NCI-H1930 (cell line): ENCODE measurements at regions not wholly inside any gene's neighbourhood (a gene's known extent, or its start where the extent isn't known, plus 50 kb on each side); places are given as distances from the start of the nearest gene placed in this dataset.

Source experiments
- DNase-seq, 2 experiments: peaks; one replicate each; lab custom pipeline; 2025; lab: John Stamatoyannopoulos, UW

DNA sequence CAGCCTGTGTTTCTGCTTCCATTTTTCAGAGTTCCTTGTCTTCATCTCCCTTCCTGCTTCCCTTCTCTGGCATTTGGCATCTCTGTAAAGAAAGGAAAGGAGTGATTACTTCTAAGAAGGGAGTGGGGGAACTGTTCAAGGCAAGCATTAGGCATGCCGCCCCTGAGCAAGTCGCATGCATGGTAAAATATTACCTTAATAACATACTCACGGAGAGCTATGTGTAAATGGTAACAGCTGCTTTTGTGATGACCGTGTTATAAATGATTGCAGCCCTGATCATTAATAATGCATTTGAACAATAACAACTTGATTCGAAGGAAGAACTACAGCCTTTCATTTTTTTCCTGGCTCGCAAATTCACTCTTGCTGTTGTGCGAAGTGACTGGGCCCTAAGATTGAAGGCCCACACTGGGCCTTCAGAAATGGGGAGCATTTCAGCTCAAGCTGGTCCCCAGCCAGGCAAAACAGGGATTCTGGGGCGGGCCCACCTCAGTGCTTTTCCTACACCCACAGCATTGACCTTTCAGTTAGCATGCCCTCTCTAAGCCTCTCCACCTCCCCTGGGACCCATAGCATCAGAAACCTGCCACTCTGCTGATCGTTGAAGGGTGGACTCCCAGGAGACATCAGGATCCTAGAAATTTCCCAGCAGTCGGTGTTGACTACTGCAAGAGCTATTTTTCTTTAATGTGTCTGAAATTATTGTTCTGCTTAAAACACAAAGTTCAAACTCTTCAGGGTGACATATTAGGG is 263.0 kb upstream of the CADM1 start:
- DNase-seq: no peak

DNA sequence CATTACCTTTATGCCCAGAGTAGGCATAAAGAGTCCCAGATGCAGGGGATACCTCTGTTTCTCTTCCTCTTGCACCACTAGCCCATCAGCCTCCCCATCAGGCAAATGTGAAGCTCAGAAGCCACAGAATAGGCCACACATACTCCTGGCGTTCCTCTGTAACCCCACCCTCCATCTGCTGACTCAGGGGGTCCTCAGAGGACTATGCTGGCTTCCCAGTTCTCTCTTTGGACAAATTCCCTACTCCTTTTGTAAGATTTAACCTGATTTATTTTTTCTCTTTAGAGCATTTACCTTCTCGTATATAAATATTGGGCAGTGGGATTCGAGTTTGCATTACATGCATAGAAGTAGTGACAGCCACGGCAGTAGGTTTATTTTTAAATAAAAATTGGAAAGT is 262.3 kb upstream of the CADM1 start:
- DNase-seq: no peak

DNA sequence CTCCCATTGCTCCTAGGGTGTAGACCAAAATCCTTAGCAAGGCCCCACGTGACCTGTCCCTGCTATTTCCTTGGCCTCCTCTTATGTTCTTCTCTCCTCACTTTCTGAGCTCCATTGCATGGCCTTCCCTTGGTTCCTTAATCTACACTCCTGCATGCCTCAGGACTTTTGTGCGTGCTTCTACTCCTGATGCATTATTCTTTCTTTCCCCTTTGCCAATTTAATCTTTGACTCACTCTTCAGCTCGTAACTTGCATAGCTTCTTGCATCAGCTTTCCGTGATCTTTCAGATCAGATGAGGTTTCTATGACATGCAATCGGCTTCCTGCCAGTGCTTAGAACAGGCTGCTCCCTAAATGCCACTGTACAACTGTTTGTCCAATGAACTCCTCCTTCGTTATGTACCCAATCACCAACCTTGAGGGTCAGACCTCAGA is 261.6 kb upstream of the CADM1 start:
- no peak for DNase-seq

DNA sequence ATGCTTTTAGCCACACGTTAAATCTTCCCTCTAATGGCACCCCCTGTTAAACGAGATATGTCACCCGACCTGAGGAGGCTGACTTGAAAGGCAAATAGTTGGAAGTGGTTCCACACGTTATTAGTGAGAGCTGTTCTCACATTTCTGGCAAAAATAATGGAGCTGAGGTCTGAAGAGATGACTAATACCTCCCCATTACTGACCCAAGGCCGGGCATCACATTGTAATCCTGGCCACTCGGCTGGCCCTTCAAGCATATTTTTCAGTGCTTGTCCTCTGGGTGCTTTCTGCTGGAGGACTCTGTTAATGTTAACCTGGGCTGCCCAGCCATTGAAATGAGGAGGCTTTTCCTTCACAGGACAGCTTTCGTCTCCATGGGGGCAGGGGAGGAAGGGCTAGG is 260.0 kb upstream of the CADM1 start:
- DNase-seq: no peak

DNA sequence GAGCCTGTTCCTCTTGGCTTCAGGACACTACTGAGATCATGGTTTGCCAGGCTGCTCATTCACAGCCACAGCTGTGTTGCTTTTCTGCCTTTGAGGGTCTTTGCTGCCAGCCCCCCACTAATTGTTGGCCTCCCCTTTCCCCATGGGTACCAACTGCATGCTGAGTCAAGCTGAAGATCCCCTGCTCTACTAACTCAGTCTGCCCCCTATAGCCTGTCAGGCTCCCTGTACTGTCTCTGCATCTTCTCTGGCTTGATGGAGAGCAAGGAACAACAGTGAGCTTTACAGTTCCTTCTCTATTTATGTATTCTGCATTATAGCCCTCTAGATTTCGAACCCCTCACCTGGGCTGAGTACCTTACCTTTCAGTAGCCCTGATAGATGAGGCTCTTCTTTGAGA is 257.6 kb upstream of the CADM1 start:
- DNase-seq: no peak

DNA sequence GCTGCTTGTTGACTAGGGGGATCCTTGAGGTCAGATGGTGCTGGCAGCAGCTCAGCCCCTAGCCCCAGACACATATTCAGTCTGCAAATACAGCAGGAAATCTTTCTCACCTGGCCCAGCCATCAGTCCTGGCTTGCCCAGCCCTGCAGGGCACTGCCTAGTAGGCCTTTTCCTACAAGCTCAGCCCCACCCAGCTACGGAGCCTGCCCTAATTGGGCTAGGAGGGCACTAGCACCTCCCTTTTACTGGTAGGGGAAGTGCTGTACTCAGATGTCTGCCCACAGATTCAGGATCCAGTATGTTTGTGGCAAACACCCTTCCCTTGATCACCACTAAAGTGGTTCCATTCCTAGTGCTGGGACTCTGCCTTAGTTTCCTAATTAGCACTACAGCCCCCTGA is 257.1 kb upstream of the CADM1 start:
- no peak for DNase-seq

DNA sequence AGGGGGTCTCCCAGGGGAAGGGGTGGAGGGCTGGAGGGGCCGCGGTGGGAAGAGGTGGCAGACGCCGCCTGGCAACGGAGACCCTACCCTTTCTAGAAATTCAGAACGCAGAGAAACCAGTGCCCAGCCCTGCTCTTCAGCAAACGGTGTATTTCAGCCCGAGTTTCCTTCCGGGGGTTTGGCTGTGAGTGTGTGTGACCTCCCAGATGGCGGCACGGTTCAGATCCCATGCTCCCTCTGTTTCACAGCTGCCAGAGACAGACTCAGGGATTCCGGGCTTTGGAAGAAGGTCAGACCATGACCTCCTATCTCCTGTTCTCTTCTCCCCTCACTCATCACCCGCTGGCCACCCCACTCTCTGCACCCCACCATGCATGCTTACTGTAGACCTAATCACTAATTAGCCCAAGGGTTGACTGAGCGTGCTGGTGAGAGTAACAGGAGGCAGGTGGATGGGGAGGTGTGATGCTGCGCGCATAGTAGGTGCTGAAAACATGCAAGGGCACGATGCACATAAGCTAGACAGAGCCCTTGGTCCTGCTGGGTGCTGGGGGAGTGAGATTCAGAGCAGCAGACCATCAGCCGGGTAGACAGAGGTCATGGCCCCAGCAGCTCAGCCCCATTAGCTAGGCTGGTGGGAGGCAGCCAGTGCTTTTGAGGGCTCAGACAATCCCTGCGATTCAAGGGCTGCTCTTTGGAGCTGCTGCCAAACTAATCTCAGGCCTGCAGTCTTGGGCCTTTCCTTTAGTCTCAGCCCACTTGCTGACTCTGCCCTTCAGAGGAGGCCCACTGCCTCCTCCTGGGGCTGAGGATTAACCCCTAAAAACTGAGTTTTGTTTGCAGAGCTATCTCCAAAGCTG is 256.5 kb upstream of the CADM1 start:
- DNase-seq: no peak

DNA sequence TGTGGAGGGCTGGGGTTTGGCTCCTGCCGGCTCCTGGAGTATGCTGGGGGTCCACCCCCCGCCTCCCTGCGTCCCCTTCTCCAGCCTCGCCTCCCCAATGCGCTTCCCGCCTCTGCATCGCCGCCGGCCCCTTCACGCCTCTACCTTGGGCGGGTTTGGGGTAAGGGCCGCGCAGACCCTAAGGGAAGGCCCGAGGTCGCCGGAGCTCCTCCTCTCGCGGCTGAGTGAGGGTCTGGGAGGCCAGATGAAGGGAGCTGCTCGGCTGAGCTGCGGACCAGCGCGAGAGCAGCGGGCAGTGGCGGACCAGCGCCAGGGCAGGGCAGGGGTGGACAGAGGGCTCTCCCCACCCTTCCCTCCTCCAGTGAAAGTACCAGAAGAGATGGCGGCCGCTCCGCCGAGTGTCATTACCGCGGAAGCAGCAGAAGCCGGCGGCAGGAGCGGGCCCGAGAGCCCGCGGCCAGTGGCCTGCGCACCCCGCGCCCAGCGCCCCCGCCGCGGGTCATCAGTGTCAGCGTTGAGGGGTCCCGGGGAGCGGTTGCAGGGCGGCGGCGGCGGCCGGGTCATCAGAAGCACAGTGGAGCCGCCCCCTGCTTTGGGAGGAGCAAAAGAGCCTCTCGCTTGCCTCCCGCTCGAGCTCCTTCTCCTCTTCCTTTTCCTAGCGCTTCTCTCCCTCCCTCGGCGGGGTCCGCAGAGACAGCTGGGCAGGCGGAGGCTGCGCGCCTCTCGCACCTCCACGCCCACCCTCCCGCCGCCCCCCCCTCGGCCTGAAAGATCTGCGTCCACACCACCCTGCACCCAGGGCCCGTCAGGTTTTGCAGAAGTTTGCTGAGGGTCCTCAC is 255.6 kb upstream of the CADM1 start:
- DNase-seq: no peak

DNA sequence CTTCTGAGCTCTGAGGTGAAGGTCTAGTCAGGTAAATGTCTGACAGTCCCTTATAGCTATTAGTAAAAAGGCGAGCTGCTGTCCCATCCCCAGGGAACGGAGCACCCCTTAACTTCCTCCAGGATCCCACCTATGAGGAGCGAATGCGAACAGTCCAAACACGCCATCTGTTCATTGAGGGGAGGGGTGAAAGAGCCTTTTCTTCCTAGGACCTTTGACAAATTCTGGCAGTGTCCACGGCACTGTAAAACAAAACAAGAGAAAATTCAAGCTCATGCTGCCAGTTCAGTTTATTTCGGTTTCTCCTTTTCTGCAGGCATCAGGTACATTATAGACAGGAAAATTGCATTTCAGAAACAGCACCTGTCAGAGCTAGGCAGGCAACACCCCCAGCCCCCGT is 253.8 kb upstream of the CADM1 start:
- no peak for DNase-seq

DNA sequence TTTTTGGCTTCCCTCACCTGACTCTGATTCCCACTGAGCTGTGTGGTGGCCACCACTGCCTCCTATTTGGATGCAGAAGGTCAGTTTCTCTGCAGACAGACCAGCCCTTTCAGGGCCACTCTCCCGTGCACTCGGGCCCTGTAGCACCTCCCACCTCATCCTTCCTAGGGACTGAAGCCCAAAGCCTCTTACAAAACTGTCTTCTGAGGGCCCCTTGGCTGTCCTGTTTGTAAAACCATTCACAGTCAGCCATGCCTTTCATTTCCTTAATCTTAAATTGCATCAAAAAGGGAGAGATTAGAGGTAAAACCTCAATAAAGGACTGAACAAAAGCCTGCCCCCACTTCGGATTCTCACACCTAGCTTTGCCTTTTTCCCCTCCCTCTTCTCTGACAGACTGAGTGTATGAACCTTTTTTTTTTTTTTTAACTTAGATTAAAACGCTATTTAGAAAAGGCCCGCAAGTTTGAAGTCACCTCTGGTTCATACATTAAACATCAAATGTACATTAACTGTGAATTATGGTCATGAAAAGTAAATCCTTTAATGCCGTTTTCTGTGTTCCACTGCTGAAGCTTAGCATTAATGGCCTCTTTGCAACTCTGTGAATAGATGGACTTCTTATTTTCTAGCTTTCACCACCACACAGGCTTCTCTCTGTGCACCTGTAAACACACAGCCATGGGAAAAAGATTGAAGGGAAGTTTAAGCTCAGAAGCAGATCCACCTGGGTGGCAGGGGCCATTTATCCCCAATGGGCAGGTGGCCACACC is 247.2 kb upstream of the CADM1 start:
- DNase-seq: no peak

DNA sequence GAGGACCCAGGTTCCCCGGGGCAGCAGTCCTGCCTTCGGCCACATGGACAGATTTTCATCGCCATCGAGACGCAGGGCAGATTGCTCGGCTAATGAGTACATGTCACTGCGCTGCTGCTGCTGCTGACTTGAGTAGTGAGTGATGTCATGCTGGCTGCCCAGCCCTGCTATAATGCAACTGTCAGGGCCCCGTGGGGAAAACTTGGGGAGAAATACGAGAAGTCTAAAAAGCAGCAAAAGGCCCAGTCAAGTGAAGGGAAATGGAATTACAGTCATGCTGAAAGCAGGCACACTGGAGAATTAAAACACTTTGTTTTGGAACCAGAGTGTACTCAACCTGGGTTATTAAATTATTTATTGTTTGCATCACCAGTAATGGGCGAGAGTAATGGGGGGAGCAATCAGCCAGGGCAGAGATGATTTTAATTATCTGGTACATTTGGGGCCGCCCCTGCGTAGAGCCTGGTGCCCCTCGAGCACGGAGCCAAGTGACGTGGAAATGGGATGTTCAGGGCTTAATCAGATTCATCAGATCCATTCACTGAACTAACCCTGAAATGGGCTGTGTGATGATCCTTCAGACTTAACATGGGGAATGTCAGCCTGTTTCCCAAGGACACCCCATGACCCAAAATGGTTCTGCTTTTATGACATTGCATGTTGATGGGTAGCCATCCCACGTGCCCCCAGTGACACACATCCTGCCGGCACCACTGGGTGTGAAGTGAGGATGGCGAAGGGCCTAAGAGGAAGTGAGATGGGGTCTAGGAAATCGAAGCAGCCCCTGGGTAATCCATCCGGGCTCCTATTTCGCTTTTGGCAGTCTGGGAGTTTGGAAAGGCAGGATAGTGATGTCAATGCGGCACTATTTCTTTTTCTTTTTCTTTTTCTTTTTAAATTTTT is 241.6 kb upstream of the CADM1 start:
- DNase-seq: no peak

DNA sequence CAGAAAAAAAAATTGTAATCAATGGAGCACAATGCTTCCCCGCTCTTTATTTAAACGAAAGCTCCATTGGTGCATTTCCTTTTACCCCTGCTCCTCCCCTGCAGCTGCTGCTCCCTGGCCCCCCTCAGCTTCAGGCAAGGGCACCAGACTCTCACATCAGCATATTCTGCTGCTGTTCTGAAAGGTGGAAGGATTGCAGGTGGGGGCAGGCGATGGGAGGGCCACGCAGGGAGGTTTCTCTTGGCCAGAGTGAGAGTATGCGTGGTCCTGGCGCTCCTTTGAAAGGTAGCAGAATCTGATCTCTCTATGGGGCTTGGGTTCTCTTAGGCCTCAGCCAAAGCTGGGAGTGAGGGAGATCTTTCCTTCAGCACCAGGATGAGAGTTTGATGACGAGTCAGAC is 240.9 kb upstream of the CADM1 start:
- no peak for DNase-seq

DNA sequence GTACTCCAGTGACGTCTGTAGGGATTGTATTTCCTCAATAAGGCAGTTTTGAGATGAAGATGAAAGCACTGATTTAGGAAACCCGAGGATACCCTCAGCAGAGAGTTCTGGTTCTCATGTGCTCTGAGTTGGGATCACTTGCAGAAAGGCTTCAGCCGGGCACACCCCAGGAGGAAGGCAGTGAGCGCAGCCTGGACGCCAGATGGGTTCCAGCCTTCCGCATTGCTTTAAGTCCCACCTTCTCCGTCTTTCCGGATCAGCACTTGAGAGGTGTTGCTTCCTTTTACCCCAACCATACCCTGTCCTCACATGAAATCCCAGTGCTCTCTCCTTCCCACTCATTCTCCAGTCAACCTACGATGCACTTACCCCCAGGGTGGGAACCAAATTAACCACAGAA is 239.5 kb upstream of the CADM1 start:
- DNase-seq: no peak

DNA sequence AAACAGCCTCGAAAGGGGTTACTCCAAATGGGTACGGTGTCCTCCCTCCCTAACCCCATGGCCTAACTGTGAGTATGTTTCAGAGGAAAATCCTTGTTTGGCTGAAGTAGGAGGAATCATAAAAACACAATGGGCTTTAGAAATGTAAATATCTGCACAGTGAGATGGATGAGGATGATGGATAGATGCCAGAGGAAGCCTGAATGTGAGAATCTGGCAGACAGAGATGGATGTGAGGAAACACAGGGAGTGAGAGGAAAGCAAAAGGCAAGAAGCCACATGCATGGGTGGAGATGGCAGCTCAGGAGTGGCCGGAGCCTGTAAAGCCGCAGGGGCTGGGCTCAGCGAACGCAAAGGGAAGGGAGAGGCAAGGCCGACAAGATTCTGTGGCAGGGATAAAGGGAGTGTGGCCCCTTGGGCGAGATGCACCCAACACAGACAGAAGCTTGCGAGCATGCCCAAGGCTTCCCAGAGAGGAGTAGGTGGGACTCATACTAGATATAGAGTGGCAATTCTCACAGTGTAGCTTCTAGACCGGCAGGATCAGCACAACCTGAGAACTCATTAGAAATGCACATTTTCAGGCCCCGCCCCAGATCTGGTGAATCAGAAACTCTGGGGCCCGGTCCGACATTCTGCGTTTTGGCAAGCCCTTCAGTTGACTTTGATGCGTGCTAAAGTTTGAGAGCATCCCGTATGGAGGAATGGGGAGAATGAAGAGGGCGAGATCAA is 237.3 kb upstream of the CADM1 start:
- DNase-seq: no peak

DNA sequence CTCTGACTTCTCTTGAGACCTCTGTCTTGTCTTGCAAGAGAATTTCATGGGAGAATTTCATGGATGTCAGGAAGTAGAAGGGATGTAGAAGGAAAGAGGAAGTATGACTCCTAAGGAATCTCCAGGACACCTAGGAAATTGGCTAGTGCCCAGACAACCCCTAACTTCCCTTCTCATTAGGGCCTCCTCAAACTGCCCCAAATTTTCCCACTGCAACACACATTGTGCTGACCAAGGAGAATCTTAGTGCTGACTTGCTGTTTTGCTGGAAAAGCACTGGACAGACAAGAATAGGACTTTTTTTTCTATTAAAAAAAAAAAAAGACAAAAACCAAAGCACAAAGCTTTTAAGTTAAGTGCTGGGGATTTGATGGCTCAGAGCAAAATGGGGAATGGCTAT is 236.1 kb upstream of the CADM1 start:
- DNase-seq: no peak

DNA sequence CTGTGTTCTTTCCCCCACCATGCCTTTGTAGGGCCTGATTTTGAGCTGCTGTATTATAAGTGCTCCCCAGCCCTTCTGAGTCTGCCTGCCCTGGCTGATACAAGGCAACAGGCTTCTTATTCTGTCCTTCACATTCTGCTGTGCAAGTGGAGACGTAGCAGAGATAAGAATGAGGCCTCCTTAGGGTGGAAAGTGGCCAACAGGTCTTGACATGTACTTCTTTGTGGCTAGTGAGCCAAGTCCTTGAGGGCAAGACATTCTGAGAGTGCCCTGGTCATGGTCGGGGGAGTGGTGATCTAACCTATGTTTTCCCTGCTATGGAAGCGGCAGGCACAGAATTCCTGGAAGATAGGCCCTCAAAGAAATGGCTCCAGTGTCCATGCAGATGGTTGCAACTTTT is 235.7 kb upstream of the CADM1 start:
- no peak for DNase-seq

DNA sequence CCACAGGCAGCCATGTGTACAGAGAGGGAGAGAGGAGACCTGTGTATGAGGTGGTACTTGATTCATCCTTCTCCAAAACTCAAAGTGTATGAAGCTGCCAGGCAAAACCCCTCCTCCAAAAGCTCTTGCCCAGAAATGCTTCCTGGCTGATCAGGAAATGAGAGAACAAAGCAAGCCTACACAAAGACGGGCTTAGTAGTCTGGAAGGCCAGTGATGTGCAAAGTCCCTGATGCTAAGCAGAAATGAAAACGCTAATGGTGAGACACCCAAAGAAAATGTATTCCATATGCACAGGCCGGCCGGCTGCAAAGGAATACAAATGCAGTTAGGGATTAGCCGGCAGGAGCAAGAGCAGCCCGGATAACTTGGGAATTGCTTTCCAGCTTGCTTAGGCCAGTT is 234.9 kb upstream of the CADM1 start:
- no peak for DNase-seq

DNA sequence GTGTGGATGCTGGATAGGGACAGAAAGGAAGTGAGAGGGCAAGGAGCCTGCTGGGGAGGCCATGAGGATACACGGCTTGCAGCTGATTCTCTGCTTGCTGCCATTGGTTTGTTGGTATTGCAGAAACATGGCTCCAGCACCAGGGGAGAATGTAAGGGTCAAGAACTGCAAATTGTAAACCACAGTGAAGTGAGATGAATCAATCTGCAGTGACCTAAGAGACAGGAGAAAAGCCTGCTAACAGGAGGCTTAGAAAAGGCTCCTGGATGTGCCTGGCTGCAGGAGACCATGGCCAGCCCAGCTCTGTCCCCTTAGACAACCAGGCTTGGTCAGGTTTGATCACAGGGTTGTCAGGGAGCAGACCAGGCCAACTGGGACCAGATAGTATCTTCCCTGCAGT is 233.7 kb upstream of the CADM1 start:
- DNase-seq: no peak

DNA sequence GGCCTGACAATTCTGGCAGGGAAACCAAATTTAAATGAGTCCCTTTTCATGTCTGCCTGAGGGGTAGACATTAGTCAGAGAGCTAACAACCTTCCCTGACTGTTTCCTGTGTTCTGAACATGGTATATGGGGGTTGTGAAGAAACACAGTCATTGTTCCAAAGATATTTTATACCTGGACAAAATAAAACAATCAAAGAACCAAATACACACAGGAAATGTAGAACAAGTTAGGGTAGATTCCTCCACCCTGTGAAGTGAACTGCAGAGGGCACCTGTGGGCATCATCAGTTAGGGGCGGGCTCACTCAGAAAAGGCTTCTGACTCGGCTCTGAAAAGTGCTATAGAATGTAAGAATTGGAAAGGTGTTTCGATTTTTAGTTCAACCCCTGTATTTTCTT is 231.9 kb upstream of the CADM1 start:
- DNase-seq: no peak

DNA sequence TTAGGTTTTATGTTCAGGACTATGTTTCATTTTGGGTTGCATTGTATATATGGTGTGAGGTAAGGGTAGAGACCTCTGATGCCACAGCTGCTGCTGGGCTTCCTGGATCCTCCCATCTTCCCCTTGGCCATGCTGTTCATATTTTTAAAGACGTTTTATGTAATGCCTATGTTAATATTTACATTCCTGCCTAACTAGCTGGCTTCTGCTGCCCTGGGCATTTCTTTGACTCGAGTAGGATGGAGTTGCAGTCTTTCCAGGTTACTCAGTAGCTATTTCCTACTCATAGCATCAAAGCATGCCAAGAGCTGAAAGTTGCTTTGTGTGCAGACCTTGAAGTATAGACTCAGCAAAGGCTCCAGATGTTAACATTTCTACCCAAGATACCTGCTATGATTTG is 220.5 kb upstream of the CADM1 start:
- DNase-seq: no peak
